Islet of Langerhans (tissue), 1 donor: ENCODE measurements at regions not wholly inside any gene's neighbourhood (a gene's known extent, or its start where the extent isn't known, plus 50 kb on each side); places are given as distances from the start of the nearest gene placed in this dataset.
A peak's percentile ranks its signal among the peaks of the same experiment; 100 is the strongest.
"Not testable (repeated sequence)": the region's sequence is repeated elsewhere in the genome, so short reads cannot be mapped to it uniquely, and the experiment has no call there.

Source experiments
- FAIRE-seq: peaks from one replicate; lab custom pipeline; 2011; peaks lifted over from hg19 to GRCh38; lab: Jason Lieb, UNC

DNA sequence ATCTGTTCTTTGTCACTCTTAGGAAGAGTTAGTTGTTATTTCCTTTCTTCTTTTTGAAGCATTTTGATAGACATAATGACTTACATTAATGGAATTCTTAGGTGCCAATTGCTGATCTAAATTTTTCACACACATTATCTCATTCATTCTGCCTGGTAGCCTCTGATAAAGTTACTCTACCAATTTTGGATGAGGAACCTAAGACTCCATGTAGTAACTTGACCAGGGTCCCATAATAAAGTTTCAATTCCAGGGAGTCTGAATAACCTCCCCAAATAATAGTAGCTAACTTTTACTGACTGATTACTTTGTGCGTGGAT lies 73.2 kb upstream of the CITED2 start:
- FAIRE-seq, result no peak

DNA sequence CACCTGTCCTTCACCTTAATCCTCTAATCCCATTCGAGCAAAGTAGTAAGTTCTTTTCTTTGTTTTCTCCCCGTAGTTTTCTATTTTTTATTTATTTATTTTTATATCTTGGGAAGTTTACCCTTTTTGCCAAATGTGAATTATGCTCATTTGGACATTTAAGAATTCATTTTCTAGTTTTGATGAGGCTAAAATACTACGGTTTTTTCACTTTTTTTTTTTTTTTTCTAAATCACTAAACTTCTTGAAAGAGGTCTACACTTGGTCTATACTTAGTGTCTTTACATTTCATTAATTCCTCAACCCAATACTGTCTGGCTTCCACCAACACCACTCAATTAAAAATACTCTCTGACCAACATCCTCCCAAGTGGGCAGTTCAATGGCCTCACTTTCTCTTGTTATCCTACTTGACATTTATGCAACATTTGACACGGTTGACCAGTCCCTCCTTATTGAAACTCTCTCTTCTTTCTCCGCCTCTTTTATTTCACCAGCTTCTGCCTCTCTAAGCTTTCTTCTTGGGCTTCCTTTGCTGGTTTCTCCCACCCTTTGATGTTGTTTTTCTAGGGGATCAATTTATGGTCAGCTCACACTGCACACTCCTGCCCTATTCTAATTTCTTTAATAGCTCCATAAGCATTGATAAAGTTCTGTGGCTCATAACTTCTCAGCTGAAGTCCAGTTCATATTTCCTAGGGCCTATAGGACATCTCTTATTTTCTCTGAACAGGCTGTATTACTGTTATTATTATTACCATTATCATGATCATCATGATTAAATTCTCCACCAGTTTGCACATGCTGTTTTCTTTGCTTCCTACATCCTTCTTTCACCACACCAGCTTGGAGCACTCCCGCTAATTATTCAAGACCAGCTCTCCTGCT lies 72.6 kb upstream of the CITED2 start:
- FAIRE-seq, result no peak

DNA sequence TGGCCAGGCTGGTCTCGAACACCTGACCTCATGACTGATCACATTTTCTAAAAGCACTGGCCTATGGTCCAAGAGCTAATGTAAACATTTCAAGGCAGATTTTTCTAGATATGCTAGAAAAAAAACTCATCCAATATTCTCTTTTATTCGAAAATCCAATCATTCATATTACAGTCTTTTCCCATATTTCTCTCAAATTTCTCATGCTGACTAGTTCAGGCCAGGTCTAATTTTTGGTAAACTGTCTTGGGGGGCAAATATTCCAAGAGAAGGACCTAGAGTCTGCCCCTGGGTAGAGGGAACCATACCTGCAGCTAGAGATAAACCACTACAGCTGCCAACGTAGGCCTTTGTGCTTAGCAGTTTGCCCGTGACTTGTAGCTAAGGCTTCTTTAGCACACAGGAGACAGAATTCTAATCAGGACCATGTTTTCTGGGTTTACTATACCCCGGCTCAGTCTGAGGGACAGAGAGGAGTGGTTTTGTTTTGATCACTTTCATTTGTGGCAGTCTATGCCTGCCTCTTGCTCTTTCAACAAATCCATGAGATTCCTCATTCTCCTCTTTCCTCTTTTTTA lies 71.8 kb upstream of the CITED2 start:
- no peak for FAIRE-seq

DNA sequence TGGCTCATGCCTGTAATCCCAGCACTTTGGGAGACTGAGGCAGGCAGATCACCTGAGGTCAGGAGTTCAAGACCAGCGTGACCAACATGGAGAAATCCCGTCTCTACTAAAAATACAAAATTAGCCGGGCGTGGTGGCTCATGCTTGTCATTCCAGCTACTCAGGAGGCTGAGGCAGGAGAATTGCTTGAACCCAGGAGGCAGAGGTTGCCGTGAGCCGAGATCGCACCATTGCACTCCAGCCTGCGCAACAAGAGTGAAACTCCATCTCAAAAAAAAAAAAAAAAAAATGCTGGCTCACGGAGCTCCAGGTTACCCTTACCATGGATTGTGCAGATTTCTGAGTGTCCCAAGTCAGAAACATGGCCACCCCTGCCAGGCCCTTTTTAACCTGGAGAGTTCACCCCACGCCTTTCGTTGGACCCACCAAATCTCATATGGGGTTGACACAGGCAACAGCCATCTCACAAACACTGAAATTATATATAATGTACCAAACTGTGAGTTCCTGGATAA lies 69.9 kb upstream of the CITED2 start:
- not testable (repeated sequence) for FAIRE-seq

DNA sequence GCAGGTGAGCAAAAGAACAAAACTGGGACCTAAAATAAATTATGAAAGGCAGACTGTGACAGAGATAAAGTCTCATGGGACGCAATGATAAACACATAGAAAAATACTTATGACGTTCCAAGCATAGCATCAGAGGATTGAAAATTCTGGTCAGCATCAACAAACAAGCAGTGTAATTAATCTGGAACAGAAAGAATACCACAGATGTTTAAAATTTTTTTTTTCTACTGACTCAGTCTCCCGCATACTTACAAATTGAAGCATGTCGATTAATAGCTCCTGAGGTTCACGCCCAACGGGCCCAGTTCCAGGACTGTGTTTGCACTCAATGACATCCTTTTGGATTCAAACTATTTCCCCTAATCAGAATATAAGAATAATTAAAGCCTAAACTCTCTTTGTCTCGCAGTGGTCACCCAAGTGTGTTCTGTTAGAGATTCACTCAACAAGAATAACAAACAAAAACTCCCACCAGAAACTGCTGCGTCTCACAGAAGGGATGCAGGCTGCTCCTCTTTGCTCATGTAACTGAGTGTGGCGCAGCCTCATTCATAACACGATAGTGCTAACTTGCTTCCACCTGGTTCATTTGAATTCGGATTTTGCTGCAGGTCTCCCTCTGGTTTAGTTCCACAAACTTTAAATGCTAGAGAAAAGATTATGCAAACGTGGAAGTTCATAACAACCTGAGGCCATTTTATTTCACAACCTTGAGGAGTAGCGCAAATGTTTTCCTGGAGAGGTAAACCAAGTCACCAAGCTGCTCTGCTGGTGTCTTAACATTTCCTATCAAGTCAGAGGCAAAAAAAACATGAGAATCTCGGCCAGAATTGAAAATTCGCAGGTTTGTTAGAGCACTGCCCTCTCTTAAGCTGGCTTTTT lies 69.0 kb upstream of the CITED2 start:
- FAIRE-seq, result no peak

DNA sequence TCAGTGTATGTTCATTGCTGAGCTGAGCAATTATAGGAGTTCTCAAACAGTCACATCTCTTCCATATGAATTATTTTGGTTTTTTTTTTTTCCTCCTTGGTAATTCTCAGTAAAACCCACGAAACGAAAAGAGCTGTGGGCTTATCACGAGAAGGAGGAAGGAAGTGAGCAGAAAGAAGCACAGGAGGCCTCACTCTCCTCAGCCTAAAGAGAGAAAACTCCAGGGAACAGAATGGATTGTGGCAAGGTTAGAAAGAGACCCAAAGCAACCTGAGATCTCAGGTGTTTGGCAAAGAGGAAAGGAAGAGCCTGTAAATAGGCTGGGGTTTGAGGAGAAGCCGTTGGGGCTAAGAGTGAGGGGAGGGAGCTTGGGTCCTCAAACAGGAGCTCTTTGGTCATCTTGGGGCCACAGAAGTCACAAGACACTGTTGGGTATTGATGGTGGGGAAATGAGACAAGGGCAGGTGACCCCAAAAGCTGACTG lies 67.8 kb upstream of the CITED2 start:
- no peak for FAIRE-seq

DNA sequence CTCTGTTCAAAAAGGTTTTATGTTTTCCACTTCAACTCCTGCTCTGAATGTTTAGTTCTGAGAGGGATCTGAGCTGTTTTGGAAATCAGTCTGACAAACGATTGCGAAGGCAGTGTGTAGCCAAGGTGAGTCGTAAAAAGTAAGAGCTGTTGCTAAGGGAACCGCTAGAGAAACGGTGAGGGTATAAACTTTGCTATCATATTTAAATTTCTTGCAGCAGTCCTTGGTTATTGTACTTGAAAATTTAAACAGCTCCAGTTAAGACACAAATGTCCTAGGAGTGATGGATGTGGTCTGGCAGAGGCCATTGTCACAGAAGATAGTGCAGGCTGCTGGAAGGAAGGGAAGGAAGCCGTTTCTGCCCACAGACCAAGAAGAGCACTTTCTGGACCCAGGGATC lies 64.9 kb upstream of the CITED2 start:
- FAIRE-seq, result peak; percentile 9

DNA sequence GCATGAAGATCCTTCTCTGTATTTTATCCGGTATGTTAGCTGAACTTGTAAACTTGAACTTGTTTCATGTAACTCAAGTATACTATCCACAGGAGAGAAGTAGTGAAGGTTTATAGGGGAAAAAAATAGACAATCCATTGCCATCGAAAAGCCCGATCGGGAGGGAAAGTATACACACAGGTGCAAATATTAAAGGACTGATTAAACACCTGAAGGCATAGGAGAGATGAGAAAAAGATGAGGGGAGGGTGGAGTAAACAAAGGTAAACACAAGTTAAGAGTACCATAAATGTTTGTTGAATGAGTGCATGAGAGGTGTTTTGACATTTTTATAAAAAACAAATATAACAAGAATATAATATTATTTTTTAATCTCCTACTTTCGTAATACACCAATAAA lies 64.3 kb upstream of the CITED2 start:
- no peak for FAIRE-seq

DNA sequence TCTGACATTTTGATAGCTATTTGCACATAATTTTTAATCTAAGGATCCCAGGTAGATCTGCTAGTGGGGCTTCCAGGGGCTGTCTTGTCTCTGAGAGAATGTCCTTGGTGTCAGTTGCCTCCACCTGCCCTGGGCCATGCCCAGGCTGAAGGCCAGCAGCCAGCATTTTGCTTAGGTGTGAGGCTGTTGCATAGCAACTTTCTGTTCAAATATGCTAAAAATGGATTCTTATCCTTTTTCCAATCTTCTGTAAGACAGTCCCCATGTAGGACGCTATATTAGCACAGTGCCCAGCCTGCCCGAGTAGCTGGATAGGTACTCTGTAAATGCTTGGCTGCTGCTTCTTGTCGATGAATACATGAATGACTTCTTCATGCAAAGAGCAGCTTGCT lies 62.5 kb upstream of the CITED2 start:
- no peak for FAIRE-seq

DNA sequence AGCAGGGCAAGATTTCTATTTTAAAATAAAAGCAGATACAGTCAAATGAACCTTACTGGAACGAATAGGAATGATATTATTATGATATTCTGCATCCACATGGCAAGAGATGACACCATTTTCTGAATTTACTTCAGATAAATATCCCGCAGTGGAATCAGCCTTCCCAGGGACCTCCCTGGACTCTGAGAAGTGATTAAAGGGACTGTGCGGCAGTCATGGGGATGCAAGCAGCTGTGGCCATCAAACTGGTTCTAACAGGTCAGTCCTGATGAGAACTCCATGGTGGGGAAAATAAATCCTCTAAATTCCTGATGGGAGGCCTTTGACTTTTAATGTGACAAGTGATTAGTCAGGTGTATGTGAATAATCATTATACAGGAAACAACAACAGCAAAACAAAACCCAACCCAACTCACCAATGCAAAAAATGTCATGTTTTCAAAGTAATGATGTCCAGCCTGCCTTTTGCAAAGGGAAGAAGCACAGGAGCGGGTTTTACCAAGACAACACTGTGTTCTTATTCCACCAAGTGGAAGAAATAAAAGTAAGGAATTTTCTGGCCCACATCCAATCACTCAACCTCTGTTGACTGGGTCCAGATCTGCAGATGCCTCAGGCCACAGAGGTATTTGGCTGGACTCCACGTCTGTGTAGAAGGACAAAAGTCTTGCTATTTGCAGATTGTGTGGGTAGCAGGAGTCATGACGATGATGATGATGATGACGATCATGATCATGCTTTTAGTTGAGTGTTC lies 61.9 kb upstream of the CITED2 start:
- FAIRE-seq, result no peak

DNA sequence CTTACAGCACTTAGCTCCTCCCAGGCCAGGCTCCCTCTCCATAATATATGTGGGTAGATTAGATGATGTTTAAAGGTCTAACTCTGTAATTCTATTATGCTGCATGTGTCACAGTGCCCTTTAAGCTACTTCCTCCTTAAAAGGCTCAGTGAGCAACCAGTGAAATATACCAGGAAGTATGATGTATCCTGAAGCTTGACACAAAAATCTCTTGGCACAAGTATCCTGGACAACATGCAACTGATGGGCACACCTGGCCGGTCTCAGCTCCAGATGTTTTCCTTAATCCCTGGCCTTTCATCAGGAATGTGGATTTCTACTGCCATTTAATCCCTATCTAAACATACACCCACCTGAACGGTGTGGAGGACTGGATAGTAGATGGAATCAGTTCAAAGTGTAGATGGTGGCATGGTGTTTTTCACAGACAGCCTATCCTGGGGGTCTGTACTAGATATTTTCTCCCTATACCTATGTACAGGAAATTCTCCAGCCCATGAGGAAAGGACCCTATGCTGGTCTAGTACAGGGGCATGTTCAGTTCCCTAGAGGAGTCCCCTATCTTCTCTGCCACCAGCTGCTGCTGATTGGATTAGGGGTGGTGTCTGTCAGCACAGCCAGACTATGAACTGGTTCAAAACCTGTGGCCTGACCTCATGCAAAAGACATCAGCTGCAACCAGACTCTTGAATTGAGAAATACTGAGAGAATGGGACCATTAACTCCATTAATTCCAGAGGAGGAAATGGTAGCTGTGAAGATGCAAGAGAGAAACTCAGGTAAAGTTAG lies 59.4 kb upstream of the CITED2 start:
- no peak for FAIRE-seq

DNA sequence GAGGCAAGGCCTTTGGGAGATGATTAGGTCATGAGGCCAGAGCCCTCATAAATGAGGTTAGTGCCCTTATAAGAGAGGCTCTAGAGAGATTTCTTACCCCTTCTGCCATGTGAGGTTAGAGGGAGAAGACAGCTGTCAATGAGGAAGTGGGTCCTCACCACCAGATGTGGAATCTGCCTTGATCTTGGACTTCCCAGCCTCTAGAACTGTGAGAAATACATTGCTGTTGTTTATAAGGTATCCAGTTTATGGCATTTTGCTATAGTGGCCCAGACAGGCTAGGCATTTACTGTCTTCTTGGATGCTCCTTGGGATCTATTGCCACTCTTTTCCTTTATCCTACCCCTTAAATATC lies 57.1 kb upstream of the CITED2 start:
- FAIRE-seq, result no peak

DNA sequence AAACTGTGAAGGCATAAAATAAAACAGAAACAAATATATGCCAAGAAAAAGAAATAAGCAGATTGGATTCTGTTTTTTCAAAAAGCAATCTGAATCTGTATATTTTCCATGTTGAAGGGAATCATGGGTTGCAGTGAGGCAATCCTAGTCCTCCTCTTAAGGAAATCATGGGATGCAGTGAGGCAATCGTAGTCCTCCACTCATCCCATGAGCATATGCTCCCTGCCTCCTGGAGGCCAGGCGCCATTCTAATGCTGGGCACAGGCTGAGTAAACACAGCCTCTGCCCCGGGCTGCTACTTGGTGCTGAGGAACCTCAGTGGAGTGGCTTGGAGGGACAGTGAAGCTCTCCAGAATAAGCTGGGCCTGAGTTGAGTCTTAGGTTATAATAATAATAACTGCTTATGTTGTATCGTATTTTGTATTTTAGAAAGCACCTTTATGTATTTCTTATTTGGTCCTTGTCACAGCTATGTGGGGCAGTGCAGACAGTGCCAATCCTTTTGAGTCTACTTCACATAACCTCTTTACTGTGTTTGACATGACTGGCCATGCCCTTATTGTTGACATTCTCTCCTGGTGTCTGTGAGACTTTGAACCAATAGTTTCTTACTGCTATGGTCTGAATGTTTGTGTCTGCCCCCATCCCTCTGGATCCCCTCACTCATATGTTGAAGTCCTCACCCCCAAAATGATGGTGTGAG lies 56.6 kb upstream of the CITED2 start:
- FAIRE-seq, result no peak

DNA sequence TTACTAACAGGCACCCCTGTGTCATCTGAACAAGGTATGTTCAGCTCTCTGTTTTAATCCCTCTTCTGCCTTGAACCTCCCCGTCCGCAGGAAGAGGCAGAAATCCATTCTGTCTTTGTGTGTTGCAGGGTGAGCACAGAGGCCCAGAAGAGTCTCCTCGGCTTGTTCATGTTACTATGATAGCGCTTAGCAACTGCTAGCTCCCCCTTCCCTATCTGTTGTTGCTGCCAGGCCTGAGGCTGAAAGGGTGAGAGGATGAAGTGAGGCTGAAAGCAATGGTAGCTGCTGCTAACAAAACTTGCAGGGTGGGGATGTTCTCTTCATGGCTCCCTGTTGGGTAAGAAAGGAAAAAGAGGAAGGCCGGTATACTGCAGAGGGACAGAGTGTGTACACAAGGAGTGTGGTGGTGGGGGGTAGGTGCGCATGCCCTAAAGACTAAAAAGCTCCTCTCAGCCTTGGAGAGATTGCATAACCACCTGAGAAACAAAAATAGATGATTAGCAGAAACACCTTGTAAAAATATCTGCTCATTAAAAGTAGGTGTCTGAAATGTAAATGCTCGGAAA lies 55.2 kb upstream of the CITED2 start:
- no peak for FAIRE-seq

DNA sequence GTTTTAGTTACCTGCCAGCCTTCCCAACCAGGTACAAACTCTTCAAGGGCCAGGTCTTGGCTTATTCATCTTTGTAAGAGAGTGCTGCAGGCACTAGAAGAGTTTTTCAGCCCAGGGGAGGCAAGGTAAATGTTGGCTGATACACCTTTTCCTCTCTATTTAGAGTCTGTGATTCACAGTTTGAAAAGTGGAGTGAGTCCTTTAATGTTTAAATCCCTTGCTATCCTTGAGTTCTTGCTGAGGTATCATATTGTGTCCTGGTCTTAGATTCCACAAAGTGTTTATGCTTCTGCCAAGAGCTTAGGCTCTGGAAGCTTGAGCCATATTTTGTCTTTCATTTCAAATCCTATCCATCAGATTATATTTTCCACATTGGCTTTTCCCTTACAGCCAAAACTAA lies 52.8 kb upstream of the CITED2 start:
- no peak for FAIRE-seq

DNA sequence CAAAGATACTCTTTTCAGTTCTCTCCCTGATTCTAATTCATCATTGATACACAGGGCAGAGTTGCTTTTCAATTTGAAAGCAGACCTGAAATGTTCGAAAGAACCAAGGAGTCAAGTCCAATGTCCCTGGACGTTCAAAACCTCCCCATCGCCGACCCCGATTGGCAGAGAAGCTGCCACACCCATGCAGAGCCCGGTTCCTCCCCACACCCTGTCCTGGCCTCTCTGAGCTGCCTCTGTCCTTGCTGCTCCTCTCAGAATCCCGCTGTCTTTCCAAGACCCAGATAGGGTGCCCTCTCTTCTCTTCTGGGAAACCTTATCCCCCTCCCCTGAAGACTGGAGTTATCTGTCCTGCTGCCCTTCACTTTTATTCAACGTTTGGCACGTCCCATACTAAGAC lies 52.3 kb upstream of the CITED2 start:
- no peak for FAIRE-seq

DNA sequence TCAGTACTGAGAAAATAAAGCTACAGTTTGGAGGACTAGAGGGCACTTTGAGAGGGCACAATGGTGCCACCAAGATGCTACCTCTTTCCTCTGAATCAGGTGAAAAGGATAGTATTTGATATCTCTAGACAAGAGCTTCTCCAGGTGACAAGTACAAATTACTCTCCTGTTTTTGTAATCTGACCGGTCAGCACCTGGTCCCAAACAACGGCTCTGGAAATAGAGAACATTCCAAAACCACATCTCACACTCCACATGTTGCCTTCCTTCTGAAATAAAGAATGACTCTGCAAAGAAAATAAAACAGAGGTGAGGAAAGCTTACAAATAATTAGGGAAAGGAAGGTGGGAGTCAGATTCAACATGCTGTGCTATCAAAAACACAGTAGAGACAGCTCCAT lies 51.3 kb upstream of the CITED2 start:
- no peak for FAIRE-seq

DNA sequence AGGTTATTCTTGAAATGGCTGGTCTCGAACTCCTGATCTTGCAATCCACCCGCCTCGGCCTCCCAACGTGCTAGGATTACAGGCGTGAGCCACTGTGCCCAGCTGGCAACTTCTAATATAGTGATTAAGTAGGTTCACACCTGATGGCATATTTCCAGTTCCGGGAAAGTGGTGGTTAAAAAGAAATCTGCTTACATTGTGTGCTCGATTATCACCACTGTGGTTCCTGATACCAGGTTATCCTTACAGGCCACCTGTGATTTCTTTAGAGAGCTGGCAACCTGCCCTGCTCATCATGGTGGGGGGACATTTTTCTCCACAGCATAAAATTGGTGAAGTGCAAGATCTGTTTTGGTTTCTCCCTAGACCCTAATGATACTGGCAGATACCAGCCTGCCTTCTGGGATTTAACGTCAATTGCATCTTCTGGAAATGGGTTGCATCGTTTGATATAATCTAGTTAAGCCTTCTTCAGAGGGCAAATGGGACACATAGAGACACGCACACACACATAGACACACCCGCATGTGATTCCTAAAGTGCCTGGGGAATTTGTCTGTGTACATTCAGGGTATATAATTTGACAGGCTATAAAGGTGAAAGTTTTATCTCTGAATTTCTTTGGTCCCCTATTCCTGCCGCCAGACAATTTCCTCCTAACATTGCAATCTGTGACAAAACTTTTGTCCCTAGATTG lies 49.7 kb upstream of the CITED2 start:
- FAIRE-seq, result no peak
